HEK293 (cell line): ENCODE measurements at regions not wholly inside any gene's neighbourhood (a gene's known extent, or its start where the extent isn't known, plus 50 kb on each side); places are given as distances from the start of the nearest gene placed in this dataset.

Experiments
- CTCF ChIP-seq: fragments of 450-650 bp; formaldehyde crosslinking; IDR thresholded peaks from 2 replicates; pipeline ENCODE4 v1.5.1; 2016; ENCODE audit warnings: missing biosample characterization, missing genetic modification characterization
- FEZF1 ChIP-seq: fragments of 450-650 bp; formaldehyde crosslinking; IDR thresholded peaks from 2 replicates; pipeline ENCODE4 v1.5.1; 2016; ENCODE audit warnings: missing biosample characterization, missing genetic modification characterization
- MYNN ChIP-seq: fragments of 450-650 bp; formaldehyde crosslinking; IDR thresholded peaks from 2 replicates; pipeline ENCODE4 v1.5.1; 2016; ENCODE audit warnings: missing biosample characterization, missing genetic modification characterization, borderline replicate concordance
- YY2 ChIP-seq: fragments of 450-650 bp; formaldehyde crosslinking; IDR thresholded peaks from 2 replicates; pipeline ENCODE4 v1.5.1; 2016; ENCODE audit warnings: missing biosample characterization, missing genetic modification characterization
- ZNF324 ChIP-seq: fragments of 450-650 bp; formaldehyde crosslinking; IDR thresholded peaks from 2 replicates; pipeline ENCODE4 v1.5.1; 2016; ENCODE audit warnings: missing biosample characterization, missing genetic modification characterization
- ZNF423 ChIP-seq: fragments of 450-650 bp; formaldehyde crosslinking; IDR thresholded peaks from 2 replicates; pipeline ENCODE4 v1.5.1; 2016; ENCODE audit warnings: missing biosample characterization, missing genetic modification characterization
- ZNF707 ChIP-seq: fragments of 450-650 bp; formaldehyde crosslinking; IDR thresholded peaks from 2 replicates; pipeline ENCODE4 v1.5.1; 2016; ENCODE audit warnings: missing biosample characterization, missing genetic modification characterization

GRCh38 chr7:156251861-156252260 is 388.7 kb upstream of the RNF32 start:
- TF ChIP-seq CTCF (tag by site-specific recombination) (no peak), ZNF707 (tag by site-specific recombination) (no peak), FEZF1 (tag by site-specific recombination) (no peak), YY2 (no peak), MYNN (tag by site-specific recombination) (no peak), ZNF423 (no peak), ZNF324 (no peak)
